AG09319 (cell line): ENCODE measurements at regions not wholly inside any gene's neighbourhood (a gene's known extent, or its start where the extent isn't known, plus 50 kb on each side); places are given as distances from the start of the nearest gene placed in this dataset.

ENCODE experiments used
- DNase-seq: peaks from one replicate; pipeline ENCODE4 v3.0.0-alpha.2; 2010; ENCODE audit warnings: low read depth; ENCODE audit errors: extremely low read depth
- TF ChIP-seq, protein P1 (sequence below): IDR thresholded peaks from 2 replicates; pipeline ENCODE4 v1.5.1; 2011; ENCODE audit warnings: low read depth, mild to moderate bottlenecking, inconsistent platforms, low read length, moderate library complexity

DNA sequence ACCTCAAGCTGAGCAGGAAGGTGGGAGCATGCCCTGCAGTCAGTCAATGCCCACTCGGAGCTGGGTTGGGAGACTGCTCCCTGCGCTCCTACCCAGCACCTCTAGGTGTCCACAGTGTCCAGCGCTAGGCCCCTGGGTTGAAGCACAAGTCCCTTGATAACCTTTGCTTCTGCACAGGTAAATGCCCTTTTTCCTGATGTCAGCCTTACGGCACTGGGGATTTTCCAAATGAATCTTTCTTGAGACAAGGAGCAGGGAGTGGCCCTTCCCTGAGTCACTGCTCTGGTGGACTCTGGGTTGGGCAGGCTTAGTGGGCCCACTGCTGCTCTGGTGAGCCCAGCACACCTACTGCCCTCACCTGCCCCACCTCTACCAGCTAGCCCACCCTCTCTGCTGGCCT is 61.9 kb upstream of the OPN4 start:
- DNase-seq: no peak
- TF ChIP-seq, protein P1, sequence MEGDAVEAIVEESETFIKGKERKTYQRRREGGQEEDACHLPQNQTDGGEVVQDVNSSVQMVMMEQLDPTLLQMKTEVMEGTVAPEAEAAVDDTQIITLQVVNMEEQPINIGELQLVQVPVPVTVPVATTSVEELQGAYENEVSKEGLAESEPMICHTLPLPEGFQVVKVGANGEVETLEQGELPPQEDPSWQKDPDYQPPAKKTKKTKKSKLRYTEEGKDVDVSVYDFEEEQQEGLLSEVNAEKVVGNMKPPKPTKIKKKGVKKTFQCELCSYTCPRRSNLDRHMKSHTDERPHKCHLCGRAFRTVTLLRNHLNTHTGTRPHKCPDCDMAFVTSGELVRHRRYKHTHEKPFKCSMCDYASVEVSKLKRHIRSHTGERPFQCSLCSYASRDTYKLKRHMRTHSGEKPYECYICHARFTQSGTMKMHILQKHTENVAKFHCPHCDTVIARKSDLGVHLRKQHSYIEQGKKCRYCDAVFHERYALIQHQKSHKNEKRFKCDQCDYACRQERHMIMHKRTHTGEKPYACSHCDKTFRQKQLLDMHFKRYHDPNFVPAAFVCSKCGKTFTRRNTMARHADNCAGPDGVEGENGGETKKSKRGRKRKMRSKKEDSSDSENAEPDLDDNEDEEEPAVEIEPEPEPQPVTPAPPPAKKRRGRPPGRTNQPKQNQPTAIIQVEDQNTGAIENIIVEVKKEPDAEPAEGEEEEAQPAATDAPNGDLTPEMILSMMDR: no peak

GRCh38 chr10:86594535-86594934 is 59.8 kb upstream of the OPN4 start:
- no peak for DNase-seq

GRCh38 chr10:86595496-86595895 is 58.9 kb upstream of the OPN4 start:
- DNase-seq: no peak
- TF ChIP-seq, protein P1: no peak

More at GRCh38 chr10:86594535-86594934, 59.8 kb upstream of the OPN4 start:
- TF ChIP-seq, protein P1: no peak

DNA sequence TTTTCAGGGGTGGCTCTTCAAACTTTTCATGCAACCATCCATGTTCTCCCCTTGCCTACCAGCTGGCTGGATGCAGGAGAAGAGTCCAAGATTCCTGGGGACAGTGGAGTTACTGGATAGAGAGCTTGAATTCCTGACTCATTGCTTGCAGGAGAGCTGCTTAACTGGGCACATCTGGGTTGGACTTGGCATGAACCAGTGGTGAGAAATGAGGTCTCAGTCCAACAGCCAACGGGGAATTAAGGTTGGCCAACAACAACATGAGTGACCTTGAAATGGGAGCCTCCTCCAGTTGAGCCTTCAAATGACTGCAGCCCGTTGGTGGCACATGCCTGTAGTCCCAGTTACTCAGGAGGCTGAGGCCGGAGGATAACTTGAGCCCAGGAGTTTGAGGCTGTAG is 58.1 kb upstream of the OPN4 start:
- TF ChIP-seq, protein P1: no peak
- no peak for DNase-seq

GRCh38 chr10:86597306-86597705 is 57.0 kb upstream of the OPN4 start:
- DNase-seq: no peak
- TF ChIP-seq, protein P1: no peak

- no peak for DNase-seq
- TF ChIP-seq, protein P1: no peak
These were observed 56.2 kb upstream of the OPN4 start for GRCh38 chr10:86598151-86598550.

- DNase-seq: no peak
- TF ChIP-seq, protein P1: no peak
These were observed 55.3 kb upstream of the OPN4 start for GRCh38 chr10:86599041-86599440.
